GM12892 (cell line): ENCODE measurements at regions not wholly inside any gene's neighbourhood (a gene's known extent, or its start where the extent isn't known, plus 50 kb on each side); places are given as distances from the start of the nearest gene placed in this dataset.

ENCODE experiments used
- POLR2A ChIP-seq: IDR thresholded peaks from 2 replicates; pipeline ENCODE4 v1.6.1; 2011; ENCODE audit warnings: low read depth, low read length, control low read depth
- POLR2AphosphoS5 ChIP-seq: IDR thresholded peaks from 2 replicates; pipeline ENCODE4 v1.6.1; 2011; ENCODE audit warnings: low read depth, low read length, control low read depth

DNA sequence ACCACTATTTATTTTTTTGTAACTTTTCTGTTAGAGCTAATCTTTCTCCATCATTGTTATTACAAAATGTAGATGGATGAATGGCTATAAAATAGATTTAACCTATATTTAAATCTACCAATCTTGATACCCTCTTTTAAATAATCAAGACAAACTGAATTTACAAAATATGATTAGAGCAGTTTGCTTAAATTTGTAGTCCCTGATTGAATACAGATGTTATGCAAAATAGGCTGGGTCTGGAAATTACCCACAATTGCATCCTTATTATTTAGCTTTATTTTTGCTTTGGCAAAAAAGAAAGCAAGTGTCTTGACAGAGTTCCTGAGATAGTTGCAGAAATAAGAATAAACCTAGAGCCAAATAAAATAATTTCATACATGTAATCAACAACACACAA, 352.8 kb downstream of the KLF12 start:
- TF ChIP-seq POLR2AphosphoS5 = no peak
- TF ChIP-seq POLR2A = no peak
